ENCODE measurements at regions not wholly inside any gene's neighbourhood (a gene's known extent, or its start where the extent isn't known, plus 50 kb on each side); places are given as distances from the start of the nearest gene placed in this dataset.
"Not testable (repeated sequence)": the region's sequence is repeated elsewhere in the genome, so short reads cannot be mapped to it uniquely, and the experiment has no call there.

- DNase-seq, result no peak
These were observed 369.2 kb upstream of the CCNH start for GRCh38 chr5:87781976-87782375.

DNA sequence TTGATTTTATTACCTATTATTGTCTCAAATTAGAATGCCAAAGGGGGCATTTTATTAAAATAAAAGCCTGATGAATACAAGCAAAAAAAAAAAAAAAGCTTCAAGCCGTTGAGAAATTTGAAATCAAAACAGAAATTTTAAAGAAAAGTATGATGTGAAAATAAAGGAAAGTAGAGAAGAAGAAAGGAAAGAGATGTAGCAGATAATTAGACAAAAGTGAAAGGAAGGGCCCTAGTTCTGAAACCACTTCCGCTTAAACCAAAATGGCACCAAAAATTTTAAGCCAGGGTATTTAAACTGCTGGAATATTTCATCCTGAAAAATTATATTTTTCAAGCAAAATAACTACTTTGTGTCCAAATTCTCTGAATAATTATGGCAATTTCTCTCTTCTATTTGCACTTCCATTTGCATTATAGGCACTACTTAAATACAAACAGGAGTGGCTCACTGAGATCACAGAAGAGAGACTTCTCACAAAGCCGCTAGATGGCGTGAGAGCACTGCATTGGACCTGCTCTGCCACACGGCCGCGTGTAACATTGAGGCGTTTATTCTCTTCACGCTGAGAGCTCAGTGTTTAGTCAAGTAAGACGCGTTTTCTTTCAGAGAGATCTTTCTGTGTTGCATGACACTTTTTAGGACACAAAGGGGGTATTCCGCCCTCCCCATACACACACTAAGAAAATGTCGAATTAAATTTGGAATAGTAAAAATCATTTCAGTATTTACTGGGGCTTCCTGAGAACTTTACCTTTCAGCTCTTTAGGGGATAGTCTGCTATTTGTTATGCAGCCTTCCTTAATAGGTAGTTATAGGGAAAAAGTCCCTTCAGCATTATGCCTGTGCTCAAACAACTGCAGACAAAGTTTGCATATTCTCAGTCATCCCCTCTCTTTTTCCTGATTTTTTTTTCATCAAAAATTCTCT lies 368.4 kb upstream of the CCNH start:
- DNase-seq, result peak; percentile 89

DNA sequence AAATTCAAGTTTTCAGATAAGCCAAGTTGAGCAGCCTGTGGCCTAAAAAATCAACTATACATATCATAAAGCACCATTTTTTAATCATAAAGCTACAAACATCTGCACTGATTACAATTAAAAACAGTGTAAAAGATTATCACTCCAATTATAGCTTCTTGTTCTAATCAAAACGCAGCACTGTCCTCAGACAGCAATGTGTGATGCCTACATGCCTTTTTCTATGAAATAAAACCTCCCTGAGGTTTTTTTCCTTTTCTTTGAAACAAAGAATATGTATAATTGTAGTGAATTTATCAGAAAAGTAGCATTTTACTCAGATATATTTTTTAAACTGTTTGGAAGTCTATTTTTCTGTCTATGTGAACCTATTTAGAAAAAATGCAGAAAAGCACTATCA lies 366.1 kb upstream of the CCNH start:
- DNase-seq, result no peak

DNA sequence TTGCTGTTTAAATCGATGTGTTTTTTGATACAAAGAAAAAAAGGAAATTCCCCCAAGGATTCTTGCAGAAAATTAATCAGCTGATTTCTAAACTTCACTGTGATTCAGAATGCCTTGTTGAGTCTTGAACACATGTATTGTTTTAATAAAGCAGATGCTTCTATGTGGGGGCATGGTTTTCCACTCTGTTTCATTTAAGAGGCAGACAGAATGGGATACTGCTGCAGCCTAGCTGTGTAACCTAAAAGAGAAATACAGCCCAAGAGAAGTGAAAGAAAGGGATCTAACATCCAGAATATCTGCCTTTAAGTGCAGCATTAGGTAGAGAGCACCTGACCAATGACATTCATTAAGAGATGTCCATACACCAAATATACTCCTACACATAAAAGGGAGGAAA lies 365.1 kb upstream of the CCNH start:
- no peak for DNase-seq

GRCh38 chr5:87776785-87777184 lies 364.1 kb upstream of the CCNH start:
- no peak for DNase-seq

GRCh38 chr5:87776302-87776701 lies 363.6 kb upstream of the CCNH start:
- DNase-seq, result not testable (repeated sequence)

DNA sequence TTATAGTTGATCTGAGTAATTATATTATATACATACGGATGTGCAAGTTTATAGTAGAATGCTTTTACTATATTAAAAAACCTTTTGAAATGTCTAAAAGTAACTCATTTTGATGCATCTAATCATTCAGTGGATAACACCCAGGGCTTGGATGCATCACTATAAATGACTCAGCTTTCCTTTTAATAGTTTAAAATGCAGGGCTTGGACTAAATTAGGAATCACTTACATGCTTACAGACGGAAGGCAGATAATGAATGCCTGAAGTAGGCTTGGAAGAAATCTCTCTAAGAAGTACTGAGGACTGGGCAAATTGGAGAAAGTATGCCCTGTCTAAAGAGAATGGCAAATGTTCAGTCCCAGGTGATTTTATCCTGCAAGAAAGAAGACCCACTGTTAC lies 362.5 kb upstream of the CCNH start:
- DNase-seq, result no peak

DNA sequence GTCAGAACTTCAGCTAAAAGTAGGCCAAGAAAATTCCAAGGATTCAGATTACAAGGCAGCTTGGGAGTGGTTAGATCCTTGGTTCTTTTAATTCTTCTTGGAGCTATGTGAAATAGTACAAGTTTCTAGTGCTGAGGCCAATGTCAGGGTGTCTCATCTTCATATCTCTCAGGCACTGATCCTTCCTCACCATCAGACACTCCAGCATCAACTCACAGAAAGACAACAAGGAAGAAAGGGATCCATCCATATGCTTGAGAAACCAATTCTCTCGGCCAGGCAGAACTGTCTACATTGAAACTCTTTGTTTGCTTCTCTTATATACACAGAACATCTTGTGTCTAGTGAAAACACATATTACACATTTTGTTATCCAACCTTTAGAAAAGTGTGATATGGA lies 362.1 kb upstream of the CCNH start:
- no peak for DNase-seq

DNA sequence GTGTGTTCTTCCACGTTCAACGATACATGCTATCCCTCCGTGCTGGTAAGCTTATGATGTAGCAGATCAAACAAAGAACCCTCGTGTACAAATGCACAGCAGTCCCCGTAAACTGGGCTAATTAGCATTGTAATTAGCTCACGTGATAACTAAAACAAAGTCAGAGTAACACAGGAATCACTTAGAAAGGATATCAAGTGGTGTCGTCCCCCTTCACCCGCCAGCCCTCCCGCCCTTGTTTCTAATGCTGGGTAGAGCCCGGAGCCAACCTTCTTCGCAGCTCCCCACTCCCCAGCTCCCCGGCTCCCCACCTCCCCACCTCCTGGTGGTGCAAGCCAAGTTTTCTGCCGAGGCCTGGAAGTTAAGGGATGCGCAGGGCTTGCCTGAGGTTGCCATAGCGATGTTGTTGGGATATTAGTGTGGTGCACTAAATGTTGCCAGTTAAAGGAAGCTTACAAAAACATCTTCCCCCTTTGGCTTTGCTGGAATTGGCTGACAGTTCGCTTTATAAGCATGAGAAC lies 357.9 kb upstream of the CCNH start:
- DNase-seq, result no peak

- DNase-seq, result no peak
These were observed 357.4 kb upstream of the CCNH start for GRCh38 chr5:87770016-87770570.

DNA sequence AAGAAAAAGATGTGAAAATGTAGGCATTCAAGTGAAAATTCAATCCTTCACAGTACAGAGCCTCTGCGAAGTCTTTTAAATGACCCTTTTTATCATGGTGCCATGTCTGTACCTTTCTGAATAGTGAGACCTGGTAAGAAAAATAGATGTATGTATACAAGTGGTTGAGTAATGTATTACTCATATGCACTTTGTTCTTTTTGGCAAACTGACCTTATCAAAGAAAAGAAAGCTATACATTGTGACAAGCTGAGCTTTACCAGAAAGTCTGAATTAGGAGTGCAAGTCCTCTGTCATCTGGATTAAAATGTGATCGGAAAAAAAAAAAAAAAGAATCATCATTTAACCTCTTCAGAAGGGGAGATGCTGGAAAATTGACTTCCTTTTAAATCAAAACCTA lies 356.4 kb upstream of the CCNH start:
- no peak for DNase-seq

DNA sequence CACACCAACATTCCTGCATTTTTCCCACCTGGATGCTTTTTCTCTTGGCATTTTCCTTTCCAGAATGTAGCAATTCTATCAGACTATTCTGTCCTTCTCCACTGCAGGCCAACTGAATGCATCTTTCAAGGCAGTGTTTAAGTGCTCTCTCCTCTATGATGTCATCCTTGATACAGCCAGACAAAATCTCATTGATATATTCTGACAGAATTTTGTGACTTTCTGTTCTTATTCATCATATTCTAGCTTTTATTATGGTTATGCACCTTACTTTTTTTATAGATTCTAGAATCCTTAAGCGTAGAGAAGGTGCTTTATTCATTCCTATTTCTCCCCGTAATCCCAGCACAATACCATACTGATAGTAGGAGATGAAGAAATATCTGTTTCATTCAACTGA lies 355.5 kb upstream of the CCNH start:
- DNase-seq, result no peak

DNA sequence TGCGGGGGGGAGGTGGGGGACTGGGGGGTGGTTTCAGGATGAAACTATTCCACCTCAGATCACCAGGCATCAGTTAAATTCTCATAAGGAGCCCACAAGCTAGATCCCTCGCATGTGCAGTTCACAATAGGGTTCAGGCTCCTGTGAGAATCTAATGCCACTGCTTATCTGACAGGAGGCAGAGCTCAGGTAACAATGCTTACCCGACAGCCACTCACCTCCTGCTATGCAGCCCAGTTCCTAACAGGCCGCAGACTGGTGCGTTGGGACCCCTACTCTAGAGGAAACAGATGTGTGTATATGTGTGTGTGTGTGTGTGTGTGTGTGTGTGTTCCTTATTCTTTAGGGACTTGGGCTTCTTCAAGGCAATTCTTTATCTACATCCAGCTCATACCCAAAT lies 352.3 kb upstream of the CCNH start:
- DNase-seq, result no peak

- no peak for DNase-seq
These were observed 349.9 kb upstream of the CCNH start for GRCh38 chr5:87762631-87763030.

DNA sequence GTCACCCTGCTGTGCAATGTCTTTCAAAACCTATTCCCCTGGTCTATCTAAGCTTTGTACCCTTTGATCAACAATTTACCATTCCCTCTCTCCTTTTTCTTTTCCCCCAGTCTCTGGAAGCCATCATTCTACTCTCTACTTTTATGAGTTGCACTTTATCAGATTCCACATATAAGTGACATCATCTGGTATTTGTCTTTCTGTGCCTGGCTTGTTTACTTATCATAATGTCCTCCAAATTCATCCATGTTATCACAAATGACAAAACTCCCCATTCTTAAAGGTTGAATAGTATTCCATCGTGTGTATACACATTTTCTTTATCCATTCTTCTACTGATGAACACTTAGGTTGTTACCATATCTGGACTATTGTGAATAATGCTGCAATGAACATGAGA lies 344.2 kb upstream of the CCNH start:
- no peak for DNase-seq

DNA sequence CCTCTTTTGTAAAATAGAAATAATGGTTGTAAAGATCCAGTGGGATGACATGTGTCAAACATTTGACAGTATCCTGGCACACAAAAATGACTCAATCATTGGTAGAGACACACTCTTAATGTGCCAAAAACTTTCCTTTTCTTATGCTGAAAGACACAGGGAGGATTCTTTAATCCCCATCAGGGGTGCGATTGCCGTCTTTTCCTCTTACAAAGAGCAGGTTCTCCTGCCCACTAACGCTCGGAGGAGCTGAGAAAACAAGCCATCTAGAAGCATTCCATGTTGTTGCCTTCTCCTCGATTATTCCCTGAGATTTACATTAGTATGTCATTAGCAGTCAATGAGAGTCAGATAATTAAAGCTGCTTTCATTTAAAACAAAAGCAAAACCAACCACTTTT lies 342.6 kb upstream of the CCNH start:
- no peak for DNase-seq

- DNase-seq, result no peak
These were observed 341.5 kb upstream of the CCNH start for GRCh38 chr5:87754009-87754757.

DNA sequence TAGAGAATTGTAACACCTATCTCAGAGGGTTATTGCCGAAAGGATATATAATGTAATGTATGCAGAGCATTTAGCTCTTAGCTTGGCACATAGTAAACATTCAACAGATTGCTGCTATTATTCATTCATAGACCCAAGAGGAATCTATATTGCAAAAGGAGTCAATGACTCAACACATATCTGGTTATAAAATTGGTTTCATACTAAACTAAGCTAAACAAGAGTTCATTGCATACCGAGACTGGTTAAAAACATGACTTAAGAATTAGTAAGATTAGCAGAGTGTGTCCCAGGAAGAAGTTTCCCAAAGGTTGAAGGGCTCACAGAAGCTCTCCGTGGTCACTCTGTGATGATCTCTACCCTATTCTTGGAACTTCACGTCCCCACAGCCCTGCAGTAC lies 339.6 kb upstream of the CCNH start:
- DNase-seq, result no peak

GRCh38 chr5:87751824-87752223 lies 339.1 kb upstream of the CCNH start:
- DNase-seq, result no peak

- no peak for DNase-seq
These were observed 334.2 kb upstream of the CCNH start for GRCh38 chr5:87746891-87747377.

DNA sequence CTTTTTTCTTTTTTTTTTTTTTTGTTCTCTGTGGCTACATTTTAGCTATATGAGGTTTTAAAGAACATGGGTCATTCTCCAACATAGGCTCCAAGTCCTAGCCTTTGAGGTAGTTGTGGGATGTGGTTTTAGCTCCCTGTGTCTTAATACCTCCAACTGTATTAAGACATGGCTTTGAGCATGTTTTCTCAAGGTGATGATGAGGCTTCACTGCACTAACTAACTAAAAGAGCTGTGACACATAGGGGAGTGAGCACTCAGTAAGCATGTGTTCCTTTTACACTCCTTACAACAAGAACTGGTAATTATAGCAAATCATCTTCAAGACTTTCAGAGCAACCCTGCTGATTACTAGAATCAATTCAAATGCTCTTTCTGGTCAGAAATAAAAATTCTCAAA lies 333.6 kb upstream of the CCNH start:
- DNase-seq, result no peak

- DNase-seq, result no peak
These were observed 329.2 kb upstream of the CCNH start for GRCh38 chr5:87741881-87742280.

DNA sequence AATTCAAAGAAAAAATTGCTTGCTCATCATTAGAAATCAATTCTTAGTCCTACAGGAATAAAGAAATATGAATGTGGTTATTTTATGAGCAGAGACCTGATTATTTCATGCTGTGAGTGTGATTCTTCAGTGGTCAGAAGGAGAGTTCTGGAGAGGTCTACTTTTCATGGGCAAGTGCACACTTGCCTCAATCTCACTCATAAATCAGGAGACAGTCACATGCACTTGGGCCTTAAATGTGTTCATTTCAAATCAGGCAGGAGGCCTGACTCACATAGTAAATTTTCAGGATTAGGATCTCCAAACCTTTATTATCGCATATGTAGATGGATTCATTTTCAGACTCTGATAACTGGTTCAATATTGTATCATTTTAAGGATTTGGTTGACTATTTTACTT lies 323.2 kb upstream of the CCNH start:
- DNase-seq, result no peak

GRCh38 chr5:87733897-87734296 lies 321.2 kb upstream of the CCNH start:
- no peak for DNase-seq

Data from suppressor macrophage treated with lipopolysaccharide for 4 hours (primary cell).